Activated gamma-delta T cell (primary cell): ENCODE measurements at regions not wholly inside any gene's neighbourhood (a gene's known extent, or its start where the extent isn't known, plus 50 kb on each side); places are given as distances from the start of the nearest gene placed in this dataset.

ENCODE experiments used
- DNase-seq: peaks from one replicate; lab custom pipeline; 2025; lab: John Stamatoyannopoulos, UW

GRCh38 chr2:167506395-167506794, 618.1 kb downstream of the XIRP2 start:
- no peak for DNase-seq

- no peak for DNase-seq
Observed at GRCh38 chr2:167504695-167505094, 616.4 kb downstream of the XIRP2 start.

DNA sequence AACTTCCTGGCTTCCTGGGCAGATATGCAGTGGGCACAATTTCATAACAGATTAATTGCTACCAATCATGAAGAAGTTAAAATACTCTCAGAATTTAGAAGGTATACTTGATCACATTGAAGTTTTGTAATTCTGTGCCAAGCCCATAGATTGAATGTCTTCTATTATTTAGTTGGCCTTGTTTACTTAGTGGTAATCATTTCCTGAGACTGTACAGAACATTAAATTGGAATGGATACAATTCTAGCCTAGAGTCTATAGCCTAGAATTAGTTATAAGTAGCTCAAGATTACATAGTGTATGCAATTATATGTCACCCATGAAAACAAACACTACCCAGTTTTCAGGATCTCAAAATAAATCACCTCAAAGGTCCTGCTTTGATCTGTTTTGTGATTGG, 615.8 kb downstream of the XIRP2 start:
- DNase-seq = no peak

- DNase-seq = no peak
Observed at GRCh38 chr2:167501618-167502017, 613.3 kb downstream of the XIRP2 start.

- DNase-seq = no peak
Observed at GRCh38 chr2:167493862-167494261, 605.6 kb downstream of the XIRP2 start.

- no peak for DNase-seq
Observed at GRCh38 chr2:167492486-167492885, 604.2 kb downstream of the XIRP2 start.

DNA sequence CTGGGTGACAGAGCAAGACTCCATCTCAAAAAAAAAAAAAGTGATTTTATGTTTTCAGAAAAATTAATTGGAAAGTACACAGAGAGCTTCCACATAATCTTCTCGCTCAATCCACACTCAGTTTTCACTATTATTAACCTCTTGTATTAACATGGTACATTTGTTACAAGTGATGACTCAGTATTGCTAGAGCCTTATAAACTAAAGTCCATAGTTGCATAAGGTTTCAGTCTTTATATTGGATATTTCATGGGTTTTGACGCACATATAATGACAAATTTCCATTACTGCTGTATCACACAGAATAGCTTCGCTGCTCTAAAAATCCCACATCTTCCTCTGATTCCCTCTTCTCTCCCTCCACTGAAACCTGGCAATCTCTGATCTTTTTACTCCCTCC, 603.5 kb downstream of the XIRP2 start:
- DNase-seq = no peak

DNA sequence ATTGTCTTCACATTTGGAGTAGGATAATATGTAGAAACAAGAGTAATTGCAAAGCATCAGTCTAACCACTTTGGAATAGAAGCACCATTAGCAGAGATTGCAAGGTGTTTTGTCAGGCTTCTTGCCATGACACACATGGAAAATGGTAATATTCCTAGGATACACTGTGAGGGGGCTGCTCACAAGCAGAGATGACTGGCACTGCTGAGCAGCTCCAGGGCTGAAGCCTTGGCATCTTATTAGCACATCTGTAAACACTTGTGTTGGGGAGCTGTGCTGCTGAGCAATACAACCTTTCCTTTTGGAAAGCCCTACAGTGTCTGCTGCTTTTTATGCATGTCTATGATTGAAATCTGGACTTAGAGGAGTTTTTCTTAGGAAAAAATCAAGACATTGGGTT, 602.2 kb downstream of the XIRP2 start:
- no peak for DNase-seq

DNA sequence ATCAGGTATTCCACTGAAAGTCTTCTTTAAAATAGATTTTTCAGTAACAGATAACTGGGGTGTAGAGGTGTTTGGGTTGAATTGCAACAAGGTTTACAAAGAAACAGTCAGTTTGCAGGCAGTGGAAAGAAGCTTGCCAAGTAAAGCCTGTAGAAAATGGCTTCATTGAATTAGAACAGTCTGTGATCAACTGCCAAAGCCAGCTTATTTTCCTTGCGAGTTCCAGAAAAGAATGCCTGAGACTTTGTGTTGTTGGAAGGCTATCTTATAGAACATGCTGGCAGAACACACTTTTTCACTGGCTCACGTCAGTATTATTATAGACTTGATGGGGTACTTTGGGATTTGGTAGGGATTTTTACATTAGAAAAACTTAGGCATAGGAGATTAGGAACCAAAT, 601.0 kb downstream of the XIRP2 start:
- no peak for DNase-seq

GRCh38 chr2:167487728-167488127, 599.4 kb downstream of the XIRP2 start:
- DNase-seq = no peak

DNA sequence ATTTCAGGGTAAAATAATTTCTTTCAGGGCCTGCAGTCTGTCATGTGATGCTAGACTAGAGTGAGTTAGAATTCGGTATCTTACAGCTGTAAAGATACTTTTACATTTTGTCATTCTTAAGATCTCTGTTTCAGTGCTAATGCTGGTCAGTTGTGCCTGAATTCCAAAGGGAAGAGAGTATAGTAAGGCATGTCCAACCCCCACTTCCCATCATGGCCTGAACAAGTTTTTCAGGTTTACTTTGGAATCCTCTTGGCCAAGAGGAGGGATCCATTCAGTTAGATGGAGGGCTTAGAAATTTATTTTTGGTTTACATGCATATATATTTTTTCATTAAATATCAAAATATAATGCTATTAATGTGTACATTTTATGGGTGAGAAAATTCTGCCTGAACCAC, 596.6 kb downstream of the XIRP2 start:
- no peak for DNase-seq

DNA sequence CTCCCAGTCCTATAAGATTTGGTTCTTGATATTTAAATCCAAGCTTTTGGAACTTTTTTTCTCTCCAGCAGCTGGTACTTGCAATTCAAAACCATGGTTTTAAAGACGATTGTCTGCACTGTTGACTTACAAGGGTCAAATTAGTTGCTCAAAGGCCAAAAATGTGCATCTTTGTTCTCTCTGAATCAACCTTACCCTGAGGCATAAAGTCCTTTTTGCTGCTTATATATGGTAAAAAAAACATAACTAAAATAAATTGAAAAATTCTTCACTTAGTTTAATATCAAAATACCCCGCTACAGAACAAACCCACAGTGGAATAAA, 592.7 kb downstream of the XIRP2 start:
- DNase-seq = no peak

- DNase-seq = no peak
Observed at GRCh38 chr2:167480232-167480985, 592.1 kb downstream of the XIRP2 start.

GRCh38 chr2:167478196-167478595, 589.9 kb downstream of the XIRP2 start:
- no peak for DNase-seq

- DNase-seq = no peak
Observed at GRCh38 chr2:167475791-167476190, 587.5 kb downstream of the XIRP2 start.

GRCh38 chr2:167471734-167472133, 583.5 kb downstream of the XIRP2 start:
- no peak for DNase-seq

GRCh38 chr2:167471332-167471731, 583.1 kb downstream of the XIRP2 start:
- no peak for DNase-seq

GRCh38 chr2:167462379-167462778, 574.1 kb downstream of the XIRP2 start:
- DNase-seq = no peak

- no peak for DNase-seq
Observed at GRCh38 chr2:167454036-167454435, 565.8 kb downstream of the XIRP2 start.

DNA sequence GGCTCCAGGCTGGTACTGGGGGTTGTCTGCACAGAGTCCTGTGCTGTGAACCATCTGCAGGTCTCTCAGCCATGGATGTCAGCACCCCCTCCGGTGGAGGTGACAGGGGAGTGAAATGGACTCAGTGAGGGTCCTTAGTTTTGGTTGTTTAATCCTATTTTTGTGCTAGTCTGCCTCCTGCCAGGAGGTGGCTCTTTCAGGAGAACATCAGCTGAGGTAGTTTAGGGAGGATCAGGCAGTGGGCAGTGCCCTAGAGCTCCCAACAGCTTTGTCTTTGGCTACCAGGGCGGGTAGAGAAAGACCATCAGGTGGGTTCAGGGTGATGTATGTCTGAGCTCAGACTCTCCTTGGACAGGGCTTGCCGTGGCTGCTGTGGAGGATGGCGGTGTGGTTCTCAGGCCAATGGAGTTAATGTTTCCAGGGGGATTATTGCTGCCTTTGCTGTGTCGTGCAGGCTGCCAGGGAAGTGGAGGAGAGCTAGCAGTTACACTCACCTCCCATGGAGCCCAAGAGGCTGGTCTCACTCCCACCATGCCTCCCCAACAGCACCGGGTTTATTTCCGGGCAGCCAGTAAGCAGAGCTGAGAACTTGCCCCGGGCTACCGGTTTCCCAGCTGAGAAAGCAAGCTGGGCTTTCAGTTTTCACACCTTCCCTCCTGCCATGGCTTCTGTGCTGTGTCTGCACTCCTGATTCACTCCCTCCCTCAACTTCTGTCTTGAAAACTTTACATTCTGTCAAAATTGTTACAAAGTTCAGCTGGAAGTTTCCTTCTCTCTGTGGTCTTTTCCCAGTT, 563.4 kb downstream of the XIRP2 start:
- DNase-seq = no peak

- DNase-seq = no peak
Observed at GRCh38 chr2:167450364-167450763, 562.1 kb downstream of the XIRP2 start.

- DNase-seq = no peak
Observed at GRCh38 chr2:167440382-167440781, 552.1 kb downstream of the XIRP2 start.

DNA sequence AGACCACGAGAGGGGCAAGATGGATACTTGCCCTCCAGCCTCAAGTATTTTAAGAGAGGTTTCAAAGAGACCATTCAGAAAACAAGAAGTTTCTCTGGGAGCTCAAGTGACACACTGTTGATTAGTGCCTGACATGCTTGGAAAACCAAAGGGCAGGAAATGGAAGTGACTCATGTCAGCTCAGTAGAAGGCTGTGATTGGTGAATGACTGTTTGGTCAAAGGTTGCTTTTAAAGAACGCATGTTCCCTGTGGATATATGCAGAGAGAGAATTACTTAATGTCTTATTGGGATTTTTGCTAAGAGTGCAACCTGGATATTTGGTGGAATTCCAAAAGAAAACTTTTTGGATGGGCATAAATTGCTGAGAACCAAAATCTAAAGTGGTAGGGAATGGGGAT, 549.9 kb downstream of the XIRP2 start:
- DNase-seq = no peak

DNA sequence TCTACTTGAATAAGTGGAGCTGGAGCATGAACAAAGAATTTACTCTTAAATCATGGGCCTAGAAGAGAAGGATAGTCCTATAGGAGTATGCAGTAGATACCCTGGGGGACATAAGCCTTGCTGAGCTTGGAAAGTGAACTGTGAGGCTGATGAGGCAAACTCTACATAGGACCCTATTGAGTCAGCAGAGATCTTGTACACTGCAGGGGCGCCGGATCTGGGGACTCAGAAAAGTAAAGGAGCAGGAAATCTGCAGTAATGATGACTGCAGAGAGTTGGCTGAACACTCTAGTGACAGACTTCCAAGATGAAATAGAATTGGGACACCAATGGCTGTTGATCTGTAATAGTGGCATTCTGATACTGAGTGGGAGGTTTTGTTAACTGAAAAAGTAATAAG, 543.7 kb downstream of the XIRP2 start:
- DNase-seq = no peak
